ENCODE measurements at regions not wholly inside any gene's neighbourhood (a gene's known extent, or its start where the extent isn't known, plus 50 kb on each side); places are given as distances from the start of the nearest gene placed in this dataset.
"Not testable (repeated sequence)": the region's sequence is repeated elsewhere in the genome, so short reads cannot be mapped to it uniquely, and the experiment has no call there.

GRCh38 chr13:111575276-111575675 lies 254.8 kb downstream of the TEX29 start:
- no peak for DNase-seq (ENCODE audit: low read depth in 2 of 3, low spot score in 2 of 3)

- DNase-seq (ENCODE audit: low read depth in 2 of 3, low spot score in 2 of 3) = no peak
These were observed 255.3 kb downstream of the TEX29 start for GRCh38 chr13:111575719-111576118.

GRCh38 chr13:111577208-111577828 lies 256.9 kb downstream of the TEX29 start:
- DNase-seq (ENCODE audit: low read depth in 2 of 3, low spot score in 2 of 3) = no peak

- DNase-seq (ENCODE audit: low read depth in 2 of 3, low spot score in 2 of 3) = no peak
These were observed 257.6 kb downstream of the TEX29 start for GRCh38 chr13:111577956-111578605.

- no peak for DNase-seq (ENCODE audit: low read depth in 2 of 3, low spot score in 2 of 3)
These were observed 263.7 kb downstream of the TEX29 start for GRCh38 chr13:111584101-111584672.

GRCh38 chr13:111584870-111585269 lies 264.4 kb downstream of the TEX29 start:
- DNase-seq (ENCODE audit: low read depth in 2 of 3, low spot score in 2 of 3) = no peak

GRCh38 chr13:111586291-111586690 lies 265.8 kb downstream of the TEX29 start:
- no peak for DNase-seq (ENCODE audit: low read depth in 2 of 3, low spot score in 2 of 3)

GRCh38 chr13:111587249-111587648 lies 266.8 kb downstream of the TEX29 start:
- DNase-seq (ENCODE audit: low read depth in 2 of 3, low spot score in 2 of 3) = no peak

- no peak for DNase-seq (ENCODE audit: low read depth in 2 of 3, low spot score in 2 of 3)
These were observed 268.9 kb downstream of the TEX29 start for GRCh38 chr13:111589321-111589720.

GRCh38 chr13:111589992-111590391 lies 269.6 kb downstream of the TEX29 start:
- no peak for DNase-seq (ENCODE audit: low read depth in 2 of 3, low spot score in 2 of 3)

- no peak for DNase-seq (ENCODE audit: low read depth in 2 of 3, low spot score in 2 of 3)
These were observed 270.4 kb downstream of the TEX29 start for GRCh38 chr13:111590796-111591195.

- DNase-seq (ENCODE audit: low read depth in 2 of 3, low spot score in 2 of 3) = not testable (repeated sequence)
These were observed 273.0 kb downstream of the TEX29 start for GRCh38 chr13:111593490-111593889.

GRCh38 chr13:111594606-111595005 lies 274.2 kb downstream of the TEX29 start:
- DNase-seq (ENCODE audit: low read depth in 2 of 3, low spot score in 2 of 3) = no peak

- DNase-seq (ENCODE audit: low read depth in 2 of 3, low spot score in 2 of 3) = no peak
These were observed 274.8 kb downstream of the TEX29 start for GRCh38 chr13:111595276-111595675.

GRCh38 chr13:111595791-111596190 lies 275.3 kb downstream of the TEX29 start:
- no peak for DNase-seq (ENCODE audit: low read depth in 2 of 3, low spot score in 2 of 3)

GRCh38 chr13:111597191-111597611 lies 276.8 kb downstream of the TEX29 start:
- no peak for DNase-seq (ENCODE audit: low read depth in 2 of 3, low spot score in 2 of 3)

- DNase-seq (ENCODE audit: low read depth in 2 of 3, low spot score in 2 of 3) = no peak
These were observed 277.2 kb downstream of the TEX29 start for GRCh38 chr13:111597618-111598017.

- DNase-seq (ENCODE audit: low read depth in 2 of 3, low spot score in 2 of 3) = no peak
These were observed 278.3 kb downstream of the TEX29 start for GRCh38 chr13:111598747-111599146.

GRCh38 chr13:111599791-111600190 lies 279.3 kb downstream of the TEX29 start:
- DNase-seq (ENCODE audit: low read depth in 2 of 3, low spot score in 2 of 3) = no peak

GRCh38 chr13:111602874-111603273 lies 282.4 kb downstream of the TEX29 start:
- no peak for DNase-seq (ENCODE audit: low read depth in 2 of 3, low spot score in 2 of 3)

GRCh38 chr13:111604097-111604496 lies 283.7 kb downstream of the TEX29 start:
- DNase-seq (ENCODE audit: low read depth in 2 of 3, low spot score in 2 of 3) = no peak

GRCh38 chr13:111608556-111608955 lies 288.1 kb downstream of the TEX29 start:
- DNase-seq (ENCODE audit: low read depth in 2 of 3, low spot score in 2 of 3) = no peak

GRCh38 chr13:111609631-111610030 lies 289.2 kb downstream of the TEX29 start:
- no peak for DNase-seq (ENCODE audit: low read depth in 2 of 3, low spot score in 2 of 3)

Measured in activated CD8-positive, alpha-beta memory T cell treated with anti-CD3 and anti-CD28 coated beads for 48 hours (primary cell).